Gastroesophageal sphincter (tissue), 4 donors: ENCODE measurements at regions not wholly inside any gene's neighbourhood (a gene's known extent, or its start where the extent isn't known, plus 50 kb on each side); places are given as distances from the start of the nearest gene placed in this dataset.

ENCODE experiments used
- ATAC-seq: fragments of 150-250 bp; one replicate; pipeline ENCODE4 v1.9.1; 2016; ENCODE audit warnings: mild to moderate bottlenecking, moderate library complexity
- H3K27ac ChIP-seq, 4 donors: fragments of 200-600 bp; sonication (generic) in 3 of 4; 1 replicate in 3 of 4; 2 replicates in 1 of 4; pipeline ENCODE4 v1.5.1; 2016 to 2019
- H3K27me3 ChIP-seq: fragments of 200-600 bp; sonication (generic); one replicate; pipeline ENCODE4 v1.5.1; 2019
- H3K36me3 ChIP-seq, 2 donors: fragments of 200-600 bp; sonication (generic); one replicate each; pipeline ENCODE4 v1.5.1; 2019; ENCODE audit warnings: control low read depth in 1 of 2
- H3K4me1 ChIP-seq, 3 donors: fragments of 200-600 bp; sonication (generic); 1 replicate in 2 of 3; 2 replicates in 1 of 3; pipeline ENCODE4 v1.5.1; 2016 to 2019; ENCODE audit warnings: control low read depth in 2 of 3
- H3K4me3 ChIP-seq, 2 donors: fragments of 200-600 bp; sonication (generic); one replicate each; pipeline ENCODE4 v1.5.1; 2019; ENCODE audit warnings: mild to moderate bottlenecking in 1 of 2, moderate library complexity in 1 of 2
- H3K9me3 ChIP-seq, 3 donors: fragments of 200-600 bp; sonication (generic); one replicate each; pipeline ENCODE4 v1.5.1; 2017 to 2019; ENCODE audit warnings: control low read depth in 2 of 3
- EP300 ChIP-seq: sonication (generic); formaldehyde crosslinking; IDR thresholded peaks from one replicate; pipeline ENCODE4 v1.6.1; 2017; ENCODE audit warnings: antibody characterized with exemption, mild to moderate bottlenecking
- POLR2A ChIP-seq, 2 donors: fragments of 450-650 bp; IDR thresholded peaks; one replicate each; pipeline ENCODE4 v1.6.1; 2017; ENCODE audit warnings: antibody characterized with exemption in 2 of 2, mild to moderate bottlenecking in 2 of 2, moderate library complexity in 1 of 2
- POLR2AphosphoS5 ChIP-seq: sonication (generic); formaldehyde crosslinking; IDR thresholded peaks from one replicate; pipeline ENCODE4 v1.6.1; 2017; ENCODE audit warnings: antibody characterized with exemption
- WGBS, 2 donors: methylation state at CpG; one replicate each; pipeline ENCODE4 v1.1.5; 2018; ENCODE audit warnings: low coverage in 1 of 2; 5-methylcytosine and 5-hydroxymethylcytosine counted together
- TF ChIP-seq, protein P1 (sequence below), 4 experiments: fragments of 200-600 bp in 2 of 4; fragments of 450-650 bp in 2 of 4; sonication (generic) in 1 of 4; IDR thresholded peaks; one replicate each; pipeline ENCODE4 v1.5.1; 2017 to 2019; ENCODE audit warnings: antibody characterized with exemption in 4 of 4, mild to moderate bottlenecking in 2 of 4, moderate library complexity in 2 of 4

DNA sequence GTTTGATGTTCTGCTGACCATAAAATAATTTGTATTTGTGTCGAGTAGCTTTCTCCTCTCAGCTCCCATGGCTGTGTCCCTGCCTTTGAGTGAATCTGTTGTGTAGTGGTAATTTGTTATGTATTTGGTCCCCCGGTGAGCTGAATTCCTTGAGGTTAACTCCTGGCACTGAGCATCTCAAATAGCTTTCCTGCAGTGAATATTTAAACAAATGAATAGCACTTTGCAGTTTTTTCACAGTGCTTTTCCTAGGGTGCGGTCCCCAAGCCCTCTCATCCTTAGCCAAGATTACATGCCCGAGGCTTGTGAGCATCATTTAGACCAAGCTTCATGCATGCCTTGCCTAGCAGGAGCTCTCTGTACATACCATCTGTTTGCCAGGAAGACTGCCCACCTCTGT is 74.2 kb downstream of the CLDN34 start:
- TF ChIP-seq POLR2A (IDR thresholded peaks at IDR 0.05) (no peak), POLR2AphosphoS5 (no peak), EP300 (no peak)
- TF ChIP-seq, protein P1, sequence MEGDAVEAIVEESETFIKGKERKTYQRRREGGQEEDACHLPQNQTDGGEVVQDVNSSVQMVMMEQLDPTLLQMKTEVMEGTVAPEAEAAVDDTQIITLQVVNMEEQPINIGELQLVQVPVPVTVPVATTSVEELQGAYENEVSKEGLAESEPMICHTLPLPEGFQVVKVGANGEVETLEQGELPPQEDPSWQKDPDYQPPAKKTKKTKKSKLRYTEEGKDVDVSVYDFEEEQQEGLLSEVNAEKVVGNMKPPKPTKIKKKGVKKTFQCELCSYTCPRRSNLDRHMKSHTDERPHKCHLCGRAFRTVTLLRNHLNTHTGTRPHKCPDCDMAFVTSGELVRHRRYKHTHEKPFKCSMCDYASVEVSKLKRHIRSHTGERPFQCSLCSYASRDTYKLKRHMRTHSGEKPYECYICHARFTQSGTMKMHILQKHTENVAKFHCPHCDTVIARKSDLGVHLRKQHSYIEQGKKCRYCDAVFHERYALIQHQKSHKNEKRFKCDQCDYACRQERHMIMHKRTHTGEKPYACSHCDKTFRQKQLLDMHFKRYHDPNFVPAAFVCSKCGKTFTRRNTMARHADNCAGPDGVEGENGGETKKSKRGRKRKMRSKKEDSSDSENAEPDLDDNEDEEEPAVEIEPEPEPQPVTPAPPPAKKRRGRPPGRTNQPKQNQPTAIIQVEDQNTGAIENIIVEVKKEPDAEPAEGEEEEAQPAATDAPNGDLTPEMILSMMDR (IDR thresholded peaks at IDR 0.05): no peak
- no peak for ATAC-seq
- Histone ChIP-seq H3K9me3 (no peaks in the 10 kb centered on the region), H3K27me3 (no peaks in the 10 kb centered on the region), H3K4me1 (peaks cover 0 to 62% (median 0%) of the 10 kb centered on the region in 3 donors), H3K36me3 (no peaks in the 10 kb centered on the region), H3K27ac (peak overlapping the region in 2 of 4 donors; percentile 51 to 60), H3K4me3 (no peak overlapping the region)
- 35 to 57% methylated on average over 2 of the region's 4 CpGs for WGBS, 2 donors

DNA sequence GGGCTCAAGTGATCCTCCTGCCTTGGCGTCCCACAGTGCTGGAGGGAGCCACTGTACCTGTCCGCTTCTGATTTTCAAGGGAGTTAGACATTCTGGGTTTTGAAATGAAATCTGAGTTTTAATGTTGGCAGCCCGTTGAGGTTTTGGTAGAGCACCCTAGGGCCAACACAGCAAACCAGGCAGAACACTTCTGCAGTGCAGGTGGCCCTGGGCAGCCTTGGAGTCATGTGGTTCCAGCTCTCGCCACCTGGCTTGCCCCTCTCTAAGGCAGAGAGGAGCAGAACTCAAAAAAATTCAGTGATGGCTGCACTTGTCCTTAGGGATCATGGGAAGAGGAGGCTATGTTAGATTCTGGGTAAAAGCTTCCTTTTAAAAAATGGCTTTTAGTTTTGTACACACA is 74.9 kb downstream of the CLDN34 start:
- Histone ChIP-seq H3K9me3 (no peaks in the 10 kb centered on the region), H3K27ac (no peak overlapping the region), H3K36me3 (no peaks in the 10 kb centered on the region), H3K4me1 (peaks cover 0 to 62% (median 0%) of the 10 kb centered on the region in 3 donors), H3K4me3 (no peak overlapping the region), H3K27me3 (no peaks in the 10 kb centered on the region)
- WGBS, 2 donors: 75% methylated on average over 3 of the region's 4 CpGs; no CpG with 5 or more reads in 1 of the 2 donors
- TF ChIP-seq, protein P1 (IDR thresholded peaks at IDR 0.05): no peak
- no peak for TF ChIP-seq POLR2A (IDR thresholded peaks at IDR 0.05)
- TF ChIP-seq POLR2AphosphoS5: no peak
- TF ChIP-seq EP300: no peak
- ATAC-seq: no peak

DNA sequence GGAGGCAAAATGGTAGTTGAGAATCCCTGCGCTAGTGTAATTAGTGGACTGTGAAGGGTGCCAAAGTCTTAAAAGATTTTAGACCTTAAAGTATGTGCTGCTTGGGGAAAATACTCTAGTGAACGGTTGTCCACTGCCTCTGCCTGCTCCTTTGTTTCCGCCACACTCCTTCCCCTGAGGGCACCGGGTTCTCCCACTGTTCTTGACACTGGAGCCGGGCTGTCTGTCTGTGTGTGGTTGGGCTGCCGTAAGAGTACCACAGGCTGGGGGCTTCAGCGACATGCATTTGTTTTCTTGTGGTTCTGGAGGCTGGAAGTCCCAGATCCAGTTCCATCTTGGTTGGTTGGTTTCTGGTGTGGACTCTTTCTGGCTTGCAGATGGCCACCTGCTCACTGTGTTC is 76.2 kb downstream of the CLDN34 start:
- ATAC-seq: no peak
- 73% methylated on average over 4 of the region's 7 CpGs; no CpG with 5 or more reads in 1 of the 2 donors for WGBS, 2 donors
- peaks cover 0 to 74% (median 0%) of the 10 kb centered on the region in 3 donors for H3K4me1 ChIP-seq
- H3K36me3 ChIP-seq: no peaks in the 10 kb centered on the region
- TF ChIP-seq POLR2AphosphoS5 (no peak), EP300 (no peak), POLR2A (IDR thresholded peaks at IDR 0.05) (no peak)
- TF ChIP-seq, protein P1 (IDR thresholded peaks at IDR 0.05): no peak
- H3K4me3 ChIP-seq: no peak overlapping the region
- H3K27me3 ChIP-seq: no peaks in the 10 kb centered on the region
- no peaks in the 10 kb centered on the region for H3K9me3 ChIP-seq
- H3K27ac ChIP-seq: no peak overlapping the region

DNA sequence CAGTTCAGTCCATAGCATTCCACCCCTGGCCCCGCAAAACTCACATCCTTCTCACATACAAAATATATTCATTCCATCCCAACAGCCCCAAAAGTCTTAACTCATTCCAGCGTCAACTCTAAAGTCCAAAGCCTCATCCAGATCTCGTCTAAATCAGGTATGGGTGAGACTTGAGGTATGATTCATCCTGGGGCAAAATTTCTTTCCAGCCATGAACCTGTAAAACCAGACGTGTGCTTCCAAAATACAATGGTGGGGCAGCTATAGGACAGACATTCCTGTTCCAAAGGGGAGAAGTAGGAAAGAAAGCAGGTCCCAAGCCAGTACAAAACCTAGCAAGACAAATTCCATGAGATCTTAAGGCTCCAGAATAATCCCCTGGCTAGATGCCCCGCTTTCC is 76.9 kb downstream of the CLDN34 start:
- no peak for TF ChIP-seq EP300
- no peak for TF ChIP-seq POLR2AphosphoS5
- TF ChIP-seq, protein P1 (IDR thresholded peaks at IDR 0.05): no peak
- TF ChIP-seq POLR2A (IDR thresholded peaks at IDR 0.05): no peak
- Histone ChIP-seq H3K9me3 (no peaks in the 10 kb centered on the region), H3K27me3 (no peaks in the 10 kb centered on the region), H3K27ac (peak overlapping the region in 1 of 4 donors; percentile 35), H3K4me1 (peaks cover 0 to 76% (median 6%) of the 10 kb centered on the region in 3 donors), H3K4me3 (no peak overlapping the region), H3K36me3 (no peaks in the 10 kb centered on the region)
- WGBS, 2 donors: 92% methylated on average over 2 of the region's 5 CpGs; no CpG with 5 or more reads in 1 of the 2 donors
- no peak for ATAC-seq

DNA sequence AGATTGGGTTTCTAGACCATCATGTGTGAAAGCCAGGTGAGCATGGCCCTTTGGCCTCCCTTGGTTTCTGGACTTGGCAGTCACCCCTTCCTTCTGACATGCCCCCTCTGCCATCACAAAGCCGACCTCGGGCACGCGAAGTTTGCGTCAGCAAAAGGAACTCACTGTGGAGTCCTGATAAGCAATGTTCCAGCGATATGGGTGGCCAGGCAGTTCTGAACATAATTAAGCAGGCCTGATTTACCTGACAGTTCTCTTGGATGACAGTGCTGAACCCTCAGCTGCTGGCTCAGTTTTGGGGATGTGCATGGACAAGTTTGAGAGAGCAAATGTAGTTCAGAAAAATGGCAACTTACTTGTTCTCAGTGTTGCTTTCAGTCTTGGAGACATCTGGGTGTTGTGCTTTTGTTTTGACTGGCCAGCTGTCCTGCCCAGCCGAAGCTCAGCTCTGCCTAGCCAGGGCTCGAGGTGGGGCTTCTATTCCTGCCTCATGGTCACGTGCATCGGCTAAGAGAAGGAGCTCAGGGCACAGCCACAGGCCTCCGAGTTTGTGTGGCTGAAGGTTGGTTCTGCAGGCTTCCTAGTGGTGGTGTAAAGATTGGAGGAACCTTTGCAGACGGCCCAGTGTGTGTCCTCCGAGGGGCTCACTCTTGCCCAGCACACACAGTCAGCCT is 78.3 kb downstream of the CLDN34 start:
- Histone ChIP-seq H3K4me1 (peaks cover 4 to 76% (median 13%) of the 10 kb centered on the region in 3 donors), H3K9me3 (no peaks in the 10 kb centered on the region), H3K27ac (peak overlapping the region in 2 of 4 donors; percentile 35 to 47), H3K27me3 (no peaks in the 10 kb centered on the region), H3K4me3 (no peak overlapping the region), H3K36me3 (no peaks in the 10 kb centered on the region)
- peak; percentile 57 for ATAC-seq
- TF ChIP-seq POLR2A (IDR thresholded peaks at IDR 0.05) (no peak), EP300 (no peak), POLR2AphosphoS5 (no peak)
- TF ChIP-seq, protein P1 (IDR thresholded peaks at IDR 0.05): no peak
- 100% methylated on average over 1 of the region's 13 CpGs; no CpG with 5 or more reads in 1 of the 2 donors for WGBS, 2 donors
